ENCODE measurements at regions not wholly inside any gene's neighbourhood (a gene's known extent, or its start where the extent isn't known, plus 50 kb on each side); places are given as distances from the start of the nearest gene placed in this dataset.
A peak's percentile ranks its signal among the peaks of the same experiment; 100 is the strongest.

DNA sequence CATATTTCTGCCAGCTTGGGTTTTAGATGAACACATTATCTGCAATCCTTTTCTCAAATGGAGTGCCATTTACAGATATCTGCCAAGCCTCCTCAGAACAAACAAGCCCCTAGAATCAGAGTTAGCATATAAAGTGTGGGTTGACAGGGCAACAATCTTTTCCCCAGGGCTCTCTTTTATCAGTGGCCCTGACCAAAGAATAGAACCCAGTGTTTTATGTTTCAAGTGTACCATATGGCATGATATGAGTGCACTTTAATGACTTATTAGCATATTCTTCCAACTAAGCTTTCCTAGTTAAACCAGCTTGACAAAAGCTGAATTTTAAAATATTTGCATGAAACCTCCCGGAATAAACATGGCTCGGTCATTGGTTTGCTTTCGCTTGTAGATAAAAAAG lies 57.3 kb downstream of the EVX1 start:
- no peak for DNase-seq

DNA sequence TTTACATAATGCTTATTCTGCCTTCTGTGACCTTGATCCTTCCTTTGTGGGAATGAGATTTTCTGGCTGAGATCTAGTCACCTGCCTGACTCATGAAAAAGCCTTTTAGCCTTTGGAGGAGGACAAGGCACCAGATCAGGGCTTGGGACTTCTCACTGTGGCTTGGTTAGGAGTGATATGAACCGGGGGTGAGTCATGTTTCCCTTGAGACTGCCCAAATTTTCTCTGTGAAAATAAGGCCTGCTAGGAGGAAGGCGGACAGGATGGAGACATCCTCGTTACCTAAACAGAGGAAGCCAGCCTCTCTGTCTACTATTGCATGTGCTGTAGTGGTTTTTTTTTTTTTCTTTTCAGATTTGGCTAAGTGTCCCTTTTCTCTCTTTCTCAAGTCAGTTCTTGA lies 57.8 kb downstream of the EVX1 start:
- DNase-seq, result no peak

DNA sequence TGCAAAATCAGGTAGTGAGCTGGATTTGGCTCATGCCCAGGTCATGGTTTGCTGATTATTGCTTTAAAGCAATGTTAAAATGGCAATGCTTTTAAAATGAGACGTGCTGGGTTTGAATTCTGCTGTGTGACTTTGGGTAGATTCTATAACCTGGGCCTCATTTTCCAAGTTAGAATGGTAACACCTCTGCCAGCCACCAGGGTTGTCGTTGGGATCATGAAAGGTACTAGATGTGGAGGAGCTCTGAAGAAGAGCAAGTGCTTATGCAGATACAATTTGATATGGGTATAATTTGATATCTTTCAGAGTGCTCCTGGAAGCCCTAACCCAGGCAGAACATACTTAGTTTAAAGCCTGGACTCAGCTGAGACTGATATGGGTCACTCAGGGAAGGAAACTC lies 60.0 kb downstream of the EVX1 start:
- no peak for DNase-seq

DNA sequence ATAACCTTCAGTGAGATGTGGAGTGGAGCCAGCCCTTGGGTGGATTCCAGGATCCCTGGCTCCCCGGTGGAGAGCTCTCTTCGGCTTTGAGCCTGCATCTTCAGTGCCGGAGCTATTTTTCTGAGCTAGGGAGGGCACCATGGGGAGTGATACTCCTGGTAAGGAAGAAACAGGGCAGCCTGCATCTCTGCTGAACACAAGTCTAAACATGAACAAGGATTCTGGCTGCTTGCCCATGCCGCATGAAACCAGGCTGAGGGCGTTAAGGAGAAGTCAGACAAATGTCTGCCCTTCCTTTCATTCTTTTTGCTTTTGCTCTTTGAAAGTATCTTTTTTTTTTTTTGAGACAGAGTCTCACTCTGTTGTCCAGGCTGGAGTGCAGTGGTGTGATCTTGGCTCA lies 60.4 kb downstream of the EVX1 start:
- peak; percentile 23 for DNase-seq

DNA sequence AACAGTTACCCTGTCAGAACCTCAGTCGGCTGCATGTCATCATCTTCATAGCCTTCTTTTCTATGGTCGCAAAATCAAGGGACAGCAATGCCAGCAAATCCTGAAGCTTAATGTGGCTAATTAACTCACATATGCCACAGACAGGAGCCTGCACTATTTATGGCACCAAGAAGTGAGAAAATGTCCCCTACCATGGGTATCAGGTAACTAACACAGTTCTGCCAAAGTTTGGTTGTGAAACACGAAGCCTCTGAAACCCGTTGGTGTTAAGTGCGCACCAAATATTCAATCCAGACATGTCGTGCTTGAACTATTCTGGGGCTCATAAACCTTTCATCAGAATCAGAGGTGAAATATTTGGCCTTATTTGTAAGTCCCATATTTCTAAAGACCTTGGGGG lies 63.3 kb downstream of the EVX1 start:
- no peak for DNase-seq

DNA sequence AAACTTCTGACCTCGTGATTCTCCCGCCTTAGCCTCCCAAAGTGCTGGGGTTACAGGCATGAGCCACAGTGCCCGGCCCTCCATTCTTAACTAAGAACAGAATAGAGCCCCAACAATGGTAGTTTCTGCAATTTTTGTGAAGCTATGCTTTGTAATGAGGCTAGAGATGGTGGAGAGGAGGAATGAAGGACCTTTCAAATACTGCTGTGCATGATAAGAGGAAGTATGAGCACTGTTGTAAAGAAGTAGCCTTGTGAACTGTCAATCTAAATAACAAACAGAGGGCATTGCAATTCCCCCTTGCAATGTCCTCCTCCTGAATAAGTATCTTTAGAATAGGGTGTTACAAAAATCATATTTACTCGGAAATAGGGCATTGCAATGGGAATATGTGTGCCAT lies 70.2 kb downstream of the EVX1 start:
- no peak for DNase-seq

DNA sequence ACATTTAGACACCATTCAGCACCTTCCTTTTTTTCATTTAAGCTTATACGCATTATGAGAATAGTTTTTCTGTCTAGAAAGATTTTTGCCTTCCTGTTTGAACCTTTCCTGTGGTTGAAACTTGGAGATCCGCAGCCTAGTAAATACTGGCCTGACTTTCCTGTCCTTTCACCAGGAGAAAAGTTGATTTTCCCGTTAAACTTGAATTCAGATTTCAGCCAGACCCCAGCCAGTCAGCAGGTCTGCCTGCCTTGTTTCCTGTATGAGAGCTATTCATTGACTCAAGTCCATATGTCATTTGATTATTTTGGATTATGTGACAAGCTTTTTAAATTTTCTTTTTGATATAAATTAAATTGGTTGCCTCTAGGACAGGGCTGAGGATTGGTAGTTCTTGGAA lies 71.5 kb downstream of the EVX1 start:
- DNase-seq, result no peak

DNA sequence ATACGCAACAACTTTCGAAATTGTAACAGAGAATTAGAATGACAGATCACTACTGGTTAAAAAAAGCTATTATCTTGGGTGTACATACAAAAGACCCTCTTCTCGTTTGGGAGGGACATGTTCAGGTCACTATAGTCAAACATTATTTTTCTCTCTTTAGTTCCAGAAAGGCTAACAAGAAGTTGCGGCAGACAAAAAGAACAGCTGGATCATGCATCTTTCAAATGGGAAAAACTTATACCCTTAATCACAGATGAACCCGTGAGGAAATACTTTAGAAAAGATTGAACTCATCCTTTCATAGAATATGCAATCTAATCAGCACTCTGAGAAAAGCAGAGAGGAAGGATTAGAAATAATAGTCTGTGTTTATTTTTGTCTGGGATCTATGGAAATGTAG lies 72.5 kb downstream of the EVX1 start:
- DNase-seq, result no peak

DNA sequence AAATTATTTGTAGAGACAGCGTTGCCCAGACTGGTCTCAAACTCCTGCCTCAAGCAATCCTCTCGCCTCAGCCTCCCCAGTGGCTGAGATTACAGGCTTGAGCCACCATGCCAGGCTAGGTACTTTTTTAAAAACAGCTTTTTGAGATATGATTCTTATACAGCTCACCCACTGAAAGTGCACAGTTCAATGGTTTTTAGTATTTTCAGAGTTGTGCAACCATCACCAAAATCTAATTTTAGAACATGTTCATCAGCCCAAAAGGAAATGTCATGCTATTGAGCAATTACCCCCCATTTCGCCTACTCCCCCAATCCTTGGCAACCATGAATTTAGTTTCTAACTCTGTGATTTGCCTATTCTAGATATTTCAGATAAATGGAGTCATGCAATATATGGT lies 73.7 kb downstream of the EVX1 start:
- DNase-seq, result no peak

DNA sequence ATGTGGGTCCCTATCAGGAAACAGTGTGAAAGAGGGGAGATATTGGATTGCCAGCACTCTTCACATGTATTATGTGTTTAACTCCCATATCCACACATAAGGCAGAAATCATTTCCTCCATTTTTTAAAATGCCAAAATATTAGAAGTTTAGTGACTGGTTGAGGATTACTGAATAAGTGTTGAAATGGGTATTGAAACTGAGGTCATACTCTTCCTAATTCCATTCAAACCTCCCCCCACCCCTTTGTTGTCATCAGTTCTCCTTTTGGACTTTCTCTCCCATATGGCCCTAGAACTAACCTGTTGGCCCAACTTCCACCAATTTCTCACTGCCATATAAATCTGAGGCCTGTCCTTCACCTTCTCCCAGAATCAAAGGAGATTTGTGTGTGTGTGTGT lies 81.6 kb downstream of the EVX1 start:
- DNase-seq, result no peak

DNA sequence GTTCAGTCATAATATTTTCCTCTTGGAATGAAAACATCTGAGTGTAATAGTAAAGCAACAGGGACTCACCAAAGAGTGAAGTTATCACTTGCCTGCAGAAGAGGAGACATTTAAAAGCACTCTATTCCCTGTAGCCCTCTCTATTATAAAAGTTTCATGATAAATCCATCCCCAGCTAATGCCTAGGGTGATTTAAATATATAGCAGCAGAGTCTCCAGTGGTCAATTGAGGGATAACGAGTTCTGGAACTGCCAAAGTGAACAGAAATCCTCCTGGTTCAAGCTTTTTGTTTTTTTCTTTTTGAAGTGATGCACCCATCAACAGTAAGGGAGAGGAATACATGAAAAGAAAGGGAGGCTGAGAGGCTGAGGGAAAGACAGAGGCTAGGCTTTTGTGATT lies 87.3 kb downstream of the EVX1 start:
- DNase-seq, result no peak

DNA sequence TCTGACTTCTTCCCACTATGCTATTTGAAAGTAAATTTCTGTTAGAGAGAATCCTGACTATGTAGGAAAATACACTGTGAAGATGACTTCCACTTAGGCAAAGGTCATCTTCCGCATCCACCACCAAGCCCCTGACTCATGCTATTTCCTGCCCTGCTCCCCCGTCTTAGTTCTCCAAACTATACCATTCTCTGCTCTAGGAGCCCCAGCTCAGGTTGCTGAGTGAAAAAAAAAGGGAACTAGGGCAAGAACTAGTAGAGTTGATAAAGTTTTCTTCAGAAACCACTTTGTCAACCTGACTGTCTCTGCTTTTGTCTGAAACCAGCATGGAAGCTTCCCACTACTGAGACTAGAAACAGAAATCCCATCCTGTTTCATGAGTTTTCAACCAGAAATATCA lies 96.9 kb downstream of the EVX1 start:
- DNase-seq, result no peak

DNA sequence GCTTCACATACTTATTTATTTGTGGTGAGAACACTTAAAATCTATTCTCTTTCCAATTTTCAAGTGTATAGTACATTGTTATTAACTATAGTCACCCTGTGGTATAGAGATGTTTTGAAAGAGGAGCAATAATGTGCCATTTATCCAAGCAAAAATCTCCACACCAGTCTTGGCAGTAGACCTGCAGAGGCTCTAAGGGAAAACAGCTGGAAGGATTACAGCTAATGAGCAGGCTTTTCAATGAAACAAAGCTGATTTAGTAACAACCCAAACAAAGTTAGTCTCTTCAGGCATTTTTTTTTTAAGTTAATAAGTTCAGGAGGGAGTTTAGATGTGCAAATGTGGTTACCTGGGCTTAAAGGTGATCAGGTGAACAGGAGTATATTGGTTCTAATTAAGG lies 101.9 kb downstream of the EVX1 start:
- DNase-seq, result no peak

DNA sequence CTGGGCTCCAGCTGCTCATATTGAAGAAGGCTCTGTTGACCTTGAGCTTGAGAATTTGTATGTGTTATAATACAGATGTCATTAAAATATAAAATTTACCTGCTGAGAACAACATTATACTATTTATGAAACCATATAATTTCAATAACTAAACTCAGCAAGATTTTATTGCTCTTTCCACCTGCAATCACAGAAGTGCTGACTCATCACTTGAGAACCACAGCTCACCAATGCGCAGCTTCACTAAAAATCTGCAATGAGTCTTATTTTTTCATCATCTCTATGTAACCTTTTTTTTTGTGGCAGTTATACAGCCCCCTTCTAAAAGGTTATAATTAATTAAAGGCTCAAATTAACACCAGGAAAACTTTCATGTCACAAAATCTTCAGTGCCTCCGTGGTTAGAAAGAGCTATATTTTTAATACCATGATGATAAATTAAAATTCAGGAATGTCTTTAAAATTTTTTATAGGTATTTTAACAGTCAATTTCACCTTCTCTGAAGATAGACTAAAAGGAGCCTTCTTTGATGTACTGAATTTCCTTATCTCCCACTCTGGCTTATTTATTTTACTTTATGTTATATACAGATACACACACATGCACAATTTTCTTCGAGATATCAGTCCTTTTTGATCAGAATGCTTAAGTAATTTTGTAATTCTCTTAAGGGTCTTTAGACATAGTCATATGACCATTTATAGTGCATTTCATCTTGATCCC lies 102.7 kb downstream of the EVX1 start:
- DNase-seq, result no peak

DNA sequence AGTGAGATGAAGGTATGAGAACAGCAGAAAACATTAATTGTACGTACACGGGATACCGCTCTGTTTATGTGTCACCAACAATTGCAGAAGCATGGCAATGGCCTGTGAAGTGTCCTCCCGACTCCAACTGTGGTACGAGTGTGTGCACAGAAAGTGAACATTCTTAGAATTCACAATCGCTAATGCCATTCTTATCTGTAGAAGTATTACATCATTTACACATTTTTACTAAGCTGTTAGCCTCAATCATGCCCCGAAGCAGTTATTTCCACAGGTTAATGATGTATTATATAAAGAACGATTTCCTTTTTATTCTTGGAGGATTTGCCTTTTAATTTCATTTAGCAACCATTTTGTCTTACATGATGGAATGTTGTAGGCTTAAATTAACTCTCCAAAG lies 103.4 kb downstream of the EVX1 start:
- DNase-seq, result no peak

DNA sequence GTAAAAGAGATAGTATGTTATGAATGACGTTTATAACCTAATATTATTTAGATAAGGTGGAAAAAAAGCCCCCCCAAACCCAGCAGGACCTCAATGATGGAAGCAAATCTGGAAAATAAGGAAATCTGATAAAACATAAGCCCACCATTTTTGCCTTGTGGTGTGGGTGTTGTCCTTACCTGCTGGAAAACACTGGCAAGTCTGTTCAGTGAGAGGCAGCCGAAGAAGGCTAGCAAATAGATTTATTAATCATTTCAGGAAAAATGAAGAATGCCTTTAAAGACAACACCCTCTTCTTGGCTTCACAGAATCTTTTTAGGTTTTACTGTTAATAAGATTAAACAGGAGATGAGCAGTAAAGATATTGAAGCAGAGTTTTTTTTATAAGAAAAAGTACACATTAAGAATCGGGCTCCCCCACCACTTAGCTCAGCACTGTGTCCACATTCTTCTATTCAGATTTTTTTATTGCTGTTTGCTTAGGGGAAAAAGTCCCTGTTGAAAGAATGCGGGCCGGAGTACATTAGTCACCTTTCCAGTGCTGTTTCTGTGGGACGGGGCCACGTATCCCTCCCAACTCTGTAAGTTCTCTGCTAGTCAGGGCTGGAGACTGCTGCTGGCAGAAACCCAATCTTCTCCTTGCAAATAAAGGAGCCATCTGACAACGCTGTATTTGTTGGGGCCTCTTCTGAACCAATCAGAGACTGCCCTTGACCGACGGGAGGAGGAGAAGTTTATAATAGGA lies 104.1 kb downstream of the EVX1 start:
- no peak for DNase-seq

DNA sequence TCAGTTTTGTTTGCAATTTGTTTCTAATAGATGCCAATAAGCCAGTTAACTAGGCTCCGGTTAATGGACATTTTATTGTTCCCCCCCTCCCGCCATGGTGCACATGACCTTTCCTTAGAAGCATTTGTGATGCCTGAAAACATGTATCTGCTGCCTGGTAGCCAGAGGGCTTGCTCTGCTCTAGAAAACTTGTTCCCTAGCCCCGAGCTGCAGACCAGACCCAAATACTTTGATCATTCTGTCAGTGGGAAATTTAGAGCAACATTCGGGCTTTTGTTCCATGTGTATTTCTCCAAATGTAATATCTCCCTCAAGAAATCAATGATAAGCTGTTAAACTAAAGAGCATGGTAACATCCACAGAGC lies 104.7 kb downstream of the EVX1 start:
- DNase-seq, result no peak

DNA sequence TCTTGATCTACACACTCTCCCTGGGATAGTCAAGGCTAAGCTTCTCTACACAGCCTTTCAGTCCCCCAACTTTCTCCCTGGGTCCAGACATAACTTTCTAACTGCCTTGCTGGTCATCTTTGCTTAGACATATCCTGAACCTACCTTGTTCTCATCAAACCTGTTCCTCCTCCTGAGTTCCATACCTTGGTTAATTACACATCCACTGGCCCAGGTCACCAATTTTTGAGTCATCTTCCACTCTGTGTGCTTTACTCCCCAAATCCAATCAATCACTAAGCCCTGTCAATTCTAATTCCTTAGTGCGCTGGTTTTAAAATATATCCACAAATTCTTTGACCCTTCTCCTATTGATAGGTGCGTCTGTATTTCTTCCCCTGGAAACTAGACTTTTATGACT lies 107.0 kb downstream of the EVX1 start:
- DNase-seq, result no peak

DNA sequence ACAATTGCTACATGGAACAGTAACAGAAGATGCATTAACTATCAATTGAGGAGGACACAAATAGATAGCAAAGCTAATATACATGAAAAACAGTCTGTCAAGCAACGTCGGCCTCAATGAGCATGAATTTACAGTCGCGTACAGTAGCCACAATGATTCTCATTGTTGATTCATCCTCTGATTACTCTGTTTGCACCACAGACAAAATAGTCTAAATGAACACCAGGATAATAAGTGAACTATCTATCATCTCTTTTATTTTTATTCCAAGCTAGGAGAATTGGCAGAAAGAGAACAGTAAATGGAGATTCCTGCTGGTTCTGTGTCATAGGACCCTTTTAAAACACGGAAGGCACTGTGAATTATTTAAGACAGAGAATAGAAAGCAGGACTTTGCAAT lies 108.5 kb downstream of the EVX1 start:
- DNase-seq, result no peak

DNA sequence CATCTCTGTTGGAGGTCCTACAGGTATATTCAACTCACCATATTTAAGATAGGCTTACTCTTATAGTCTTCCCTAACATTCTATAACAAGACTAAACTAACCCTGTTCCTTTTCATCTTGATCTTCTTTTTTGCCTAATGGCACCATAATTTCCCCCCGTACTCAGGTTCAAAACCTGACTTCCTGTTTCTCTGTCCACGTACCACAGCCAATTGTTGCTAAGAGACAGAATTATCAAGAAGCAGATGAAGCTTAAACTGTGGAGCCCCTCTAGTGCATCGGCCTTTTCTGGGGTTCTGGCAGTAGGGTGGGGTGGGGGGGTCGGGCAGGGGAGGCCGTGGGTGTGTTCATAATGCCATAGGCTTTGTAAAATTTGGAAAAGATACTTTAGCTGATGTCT lies 109.2 kb downstream of the EVX1 start:
- DNase-seq, result no peak

DNA sequence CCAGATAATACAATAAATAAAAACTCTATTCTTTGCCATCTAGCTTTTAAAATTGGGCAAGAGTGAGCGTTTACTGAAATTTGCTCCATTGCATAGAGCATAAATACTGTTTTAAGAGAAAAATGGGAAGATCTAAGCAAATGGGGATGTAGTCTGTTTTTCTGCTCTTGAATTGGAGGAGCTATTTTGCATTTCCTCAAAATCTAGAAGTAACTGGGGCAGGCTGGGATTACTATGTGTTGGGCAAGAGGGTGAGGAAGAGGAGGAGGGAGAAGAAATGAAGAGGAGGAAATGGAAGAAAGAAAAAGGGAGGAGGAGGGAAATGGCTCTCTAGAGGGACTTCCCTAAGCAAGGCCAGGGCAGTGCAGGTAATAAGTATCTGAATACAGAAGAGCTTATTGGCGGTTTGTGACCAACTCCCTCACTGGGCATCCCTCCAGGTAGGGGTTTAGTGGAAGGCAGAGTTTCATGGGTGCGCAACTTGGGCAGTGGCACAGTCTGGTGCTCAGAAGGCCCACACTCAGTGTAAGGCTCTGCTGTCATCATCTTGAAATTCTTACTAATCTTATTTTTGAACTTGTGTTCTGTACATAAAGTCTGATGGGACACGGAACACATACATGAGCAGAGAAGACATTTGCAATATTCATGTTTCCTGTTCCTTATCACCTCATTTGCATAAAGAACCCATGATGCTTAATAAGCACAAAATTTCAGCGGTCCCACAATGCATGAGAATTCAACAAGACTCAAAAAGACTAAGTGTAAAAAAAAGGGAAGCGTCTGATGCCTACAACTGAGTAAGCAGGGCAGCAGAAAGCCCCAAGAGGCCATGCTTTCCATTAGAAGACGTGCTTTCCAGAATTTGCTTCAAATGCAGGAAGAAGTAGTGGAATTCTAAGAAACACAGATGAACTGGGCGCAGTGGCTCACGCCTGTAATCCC lies 116.9 kb downstream of the EVX1 start:
- no peak for DNase-seq

DNA sequence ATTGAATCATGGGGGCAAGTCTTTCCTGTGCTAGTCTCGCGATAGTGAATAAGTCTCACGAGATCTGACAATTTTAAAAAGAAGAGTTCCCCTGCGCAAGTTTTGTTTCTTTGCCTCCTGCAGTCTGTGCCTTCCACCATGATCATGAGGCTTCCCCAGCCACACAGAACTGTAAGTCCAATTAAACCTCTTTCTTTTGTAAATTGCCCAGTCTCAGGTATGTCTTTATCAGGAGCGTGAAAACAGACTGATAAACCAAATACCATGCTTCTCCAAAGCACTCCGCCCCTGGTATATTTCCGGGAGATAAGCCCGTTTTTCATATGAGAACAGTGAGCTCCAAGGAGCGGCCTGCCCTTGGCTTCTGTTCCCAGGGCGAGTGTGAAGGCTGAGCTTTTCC lies 118.9 kb downstream of the EVX1 start:
- DNase-seq, result no peak

DNA sequence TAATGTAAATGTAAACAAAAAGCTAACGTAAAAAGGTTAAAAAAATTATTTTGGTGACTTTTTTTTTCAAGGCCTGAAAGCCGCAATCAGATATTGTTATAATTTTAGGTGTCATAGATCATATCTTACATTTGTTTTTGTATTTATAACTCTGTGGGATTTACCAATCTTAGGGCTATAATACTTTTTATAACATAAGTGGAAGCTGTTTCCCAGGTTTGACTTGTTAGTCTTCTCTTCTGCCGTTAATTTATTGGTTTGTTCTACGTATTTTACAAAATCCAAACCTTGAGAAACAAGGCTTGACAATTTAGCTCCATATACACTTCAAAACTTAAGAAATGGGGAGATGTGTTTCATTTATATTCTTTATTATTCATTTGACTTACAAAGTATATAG lies 119.4 kb downstream of the EVX1 start:
- no peak for DNase-seq

DNA sequence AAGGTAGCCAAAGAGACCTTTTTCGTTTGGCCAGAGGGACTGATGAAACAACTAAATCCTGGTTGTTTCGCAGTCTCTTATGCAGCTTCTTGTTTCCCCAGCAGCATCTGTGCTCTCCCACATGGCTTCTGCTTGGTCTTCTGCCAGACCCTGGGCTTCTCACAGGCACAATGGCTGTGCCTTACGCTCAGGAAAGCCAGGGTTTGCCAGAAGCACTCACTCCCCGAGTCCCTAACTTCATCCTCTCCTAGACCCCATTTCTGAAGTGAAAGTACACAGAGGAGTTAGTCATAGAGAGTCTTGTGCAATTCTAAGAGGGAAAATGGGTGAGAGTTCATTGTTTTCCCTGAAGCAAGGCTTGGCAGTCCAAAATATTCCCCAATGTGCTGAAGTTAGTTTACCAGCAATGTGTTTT lies 121.7 kb downstream of the EVX1 start:
- DNase-seq, result no peak

All from RPMI8226 (cell line).